Gastrocnemius medialis (tissue), 4 donors: ENCODE measurements at regions not wholly inside any gene's neighbourhood (a gene's known extent, or its start where the extent isn't known, plus 50 kb on each side); places are given as distances from the start of the nearest gene placed in this dataset.

Source experiments
- POLR2A ChIP-seq, 2 donors: fragments of 450-650 bp; IDR thresholded peaks; one replicate each; pipeline ENCODE4 v1.6.1; 2017; ENCODE audit warnings: antibody characterized with exemption in 2 of 2, mild to moderate bottlenecking in 2 of 2, moderate library complexity in 2 of 2
- TF ChIP-seq, protein P1 (sequence below), 5 experiments: fragments of 450-650 bp in 3 of 5; fragments of 200-600 bp in 2 of 5; sonication (generic) in 2 of 5; IDR thresholded peaks in 4 of 5; conservative IDR thresholded peaks in 1 of 5; 1 replicate in 4 of 5; 2 replicates in 1 of 5; pipeline ENCODE4 v1.5.1; 2016 to 2019; ENCODE audit warnings: antibody characterized with exemption in 5 of 5, mild to moderate bottlenecking in 3 of 5, moderate library complexity in 3 of 5

DNA sequence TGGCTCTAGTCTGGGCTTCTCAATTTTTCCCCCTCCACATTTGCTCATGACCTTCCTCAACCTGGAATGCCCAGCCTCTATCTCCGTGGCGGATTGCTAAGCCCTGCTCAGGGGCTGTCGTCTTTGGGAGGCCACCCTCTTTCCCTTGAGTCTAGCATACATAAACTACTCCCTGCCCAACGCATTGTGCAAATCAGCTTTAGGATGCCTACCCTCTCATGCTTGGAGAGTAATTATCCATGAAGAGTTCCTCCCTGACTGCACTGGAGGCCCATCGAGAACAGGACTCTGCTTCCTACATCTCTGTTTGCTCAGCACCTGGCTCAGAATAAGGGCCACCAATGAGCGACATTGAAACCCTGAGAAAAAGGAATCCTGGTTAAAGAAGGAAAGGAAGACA is 53.7 kb upstream of the NPAS2 start:
- TF ChIP-seq, protein P1, sequence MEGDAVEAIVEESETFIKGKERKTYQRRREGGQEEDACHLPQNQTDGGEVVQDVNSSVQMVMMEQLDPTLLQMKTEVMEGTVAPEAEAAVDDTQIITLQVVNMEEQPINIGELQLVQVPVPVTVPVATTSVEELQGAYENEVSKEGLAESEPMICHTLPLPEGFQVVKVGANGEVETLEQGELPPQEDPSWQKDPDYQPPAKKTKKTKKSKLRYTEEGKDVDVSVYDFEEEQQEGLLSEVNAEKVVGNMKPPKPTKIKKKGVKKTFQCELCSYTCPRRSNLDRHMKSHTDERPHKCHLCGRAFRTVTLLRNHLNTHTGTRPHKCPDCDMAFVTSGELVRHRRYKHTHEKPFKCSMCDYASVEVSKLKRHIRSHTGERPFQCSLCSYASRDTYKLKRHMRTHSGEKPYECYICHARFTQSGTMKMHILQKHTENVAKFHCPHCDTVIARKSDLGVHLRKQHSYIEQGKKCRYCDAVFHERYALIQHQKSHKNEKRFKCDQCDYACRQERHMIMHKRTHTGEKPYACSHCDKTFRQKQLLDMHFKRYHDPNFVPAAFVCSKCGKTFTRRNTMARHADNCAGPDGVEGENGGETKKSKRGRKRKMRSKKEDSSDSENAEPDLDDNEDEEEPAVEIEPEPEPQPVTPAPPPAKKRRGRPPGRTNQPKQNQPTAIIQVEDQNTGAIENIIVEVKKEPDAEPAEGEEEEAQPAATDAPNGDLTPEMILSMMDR (IDR thresholded peaks at IDR 0.05 in 4 of 5, conservative IDR thresholded peaks at IDR 0.05 in 1 of 5), result no peak
- no peak for TF ChIP-seq POLR2A (IDR thresholded peaks at IDR 0.05)
